ENCODE measurements at regions not wholly inside any gene's neighbourhood (a gene's known extent, or its start where the extent isn't known, plus 50 kb on each side); places are given as distances from the start of the nearest gene placed in this dataset.
A peak's percentile ranks its signal among the peaks of the same experiment; 100 is the strongest.

DNA sequence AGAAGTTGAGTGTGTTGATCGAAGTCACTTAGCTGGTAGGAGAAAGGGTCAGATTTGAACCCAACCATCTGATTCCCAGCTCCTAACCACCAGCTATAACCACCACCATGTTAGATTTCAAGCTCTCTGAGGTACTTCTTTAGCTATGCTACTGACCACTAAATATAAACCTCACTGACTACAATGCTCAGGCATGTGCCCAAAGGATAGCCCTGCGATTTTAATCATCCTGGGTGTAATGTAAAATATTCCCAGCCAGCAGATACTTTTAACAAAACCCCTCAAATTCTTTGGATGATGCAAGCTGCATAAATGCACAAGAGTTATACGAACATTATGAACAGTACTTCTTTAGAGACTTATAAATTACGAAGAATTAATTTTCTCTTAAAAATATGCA lies 115.2 kb upstream of the TSC22D2 start:
- FAIRE-seq: no peak
- POLR2A ChIA-PET: no interaction called here
- H3K4me1 ChIP-seq: no peaks in the 10 kb centered on the region
- no peak overlapping the region for H3K4me3 ChIP-seq
- no peak overlapping the region for H3K27ac ChIP-seq
- 83% methylated on average over 4 of the region's 4 CpGs for WGBS (ENCODE audit: missing lambda C conversion rate)
- TF ChIP-seq SREBF2 (IDR thresholded peaks at IDR 0.05) (no peak), ZSCAN20 (CRISPR knock-in tag; IDR thresholded peaks at IDR 0.05) (no peak), FOSL2 (IDR thresholded peaks at IDR 0.05) (no peak), FOSL2 (CRISPR knock-in tag; IDR thresholded peaks at IDR 0.05) (no peak), MYC (IDR thresholded peaks at IDR 0.05; ENCODE audit: borderline replicate concordance, low read length) (no peak), NR3C1 (IDR thresholded peaks at IDR 0.05) (no peak), BHLHE40 (IDR thresholded peaks at IDR 0.05; ENCODE audit: low read depth, low read length) (no peak), POLR2AphosphoS2 (conservative IDR thresholded peaks at IDR 0.05; ENCODE audit: low read length) (no peak), RARB (CRISPR knock-in tag; IDR thresholded peaks at IDR 0.05) (no peak), CHD4 (IDR thresholded peaks at IDR 0.05; ENCODE audit: borderline replicate concordance) (no peak)
- TF ChIP-seq, protein P1, sequence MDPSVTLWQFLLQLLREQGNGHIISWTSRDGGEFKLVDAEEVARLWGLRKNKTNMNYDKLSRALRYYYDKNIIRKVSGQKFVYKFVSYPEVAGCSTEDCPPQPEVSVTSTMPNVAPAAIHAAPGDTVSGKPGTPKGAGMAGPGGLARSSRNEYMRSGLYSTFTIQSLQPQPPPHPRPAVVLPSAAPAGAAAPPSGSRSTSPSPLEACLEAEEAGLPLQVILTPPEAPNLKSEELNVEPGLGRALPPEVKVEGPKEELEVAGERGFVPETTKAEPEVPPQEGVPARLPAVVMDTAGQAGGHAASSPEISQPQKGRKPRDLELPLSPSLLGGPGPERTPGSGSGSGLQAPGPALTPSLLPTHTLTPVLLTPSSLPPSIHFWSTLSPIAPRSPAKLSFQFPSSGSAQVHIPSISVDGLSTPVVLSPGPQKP (IDR thresholded peaks at IDR 0.05; ENCODE audit: low read depth, low read length): no peak
- TF ChIP-seq, protein P2, sequence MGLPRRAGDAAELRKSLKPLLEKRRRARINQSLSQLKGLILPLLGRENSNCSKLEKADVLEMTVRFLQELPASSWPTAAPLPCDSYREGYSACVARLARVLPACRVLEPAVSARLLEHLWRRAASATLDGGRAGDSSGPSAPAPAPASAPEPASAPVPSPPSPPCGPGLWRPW (IDR thresholded peaks at IDR 0.05): no peak
- TF ChIP-seq, protein P3, sequence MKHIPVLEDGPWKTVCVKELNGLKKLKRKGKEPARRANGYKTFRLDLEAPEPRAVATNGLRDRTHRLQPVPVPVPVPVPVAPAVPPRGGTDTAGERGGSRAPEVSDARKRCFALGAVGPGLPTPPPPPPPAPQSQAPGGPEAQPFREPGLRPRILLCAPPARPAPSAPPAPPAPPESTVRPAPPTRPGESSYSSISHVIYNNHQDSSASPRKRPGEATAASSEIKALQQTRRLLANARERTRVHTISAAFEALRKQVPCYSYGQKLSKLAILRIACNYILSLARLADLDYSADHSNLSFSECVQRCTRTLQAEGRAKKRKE (CRISPR knock-in tag; IDR thresholded peaks at IDR 0.05; ENCODE audit: low read depth): no peak
- DNase-seq (ENCODE audit: low read depth in 1 of 2, low spot score in 1 of 2): no peak
- H3K4me2 ChIP-seq: no peak overlapping the region
- H3K9me3 ChIP-seq: no peaks in the 10 kb centered on the region
- CTCF ChIA-PET: interaction anchor here (0.5 to 2.7 kb wide), 5 partner anchors 12 to 201 kb away, joined by 3 to 13 read pairs (median 4); partner anchors contain the start of gene TSC22D2
- no peak for ATAC-seq

DNA sequence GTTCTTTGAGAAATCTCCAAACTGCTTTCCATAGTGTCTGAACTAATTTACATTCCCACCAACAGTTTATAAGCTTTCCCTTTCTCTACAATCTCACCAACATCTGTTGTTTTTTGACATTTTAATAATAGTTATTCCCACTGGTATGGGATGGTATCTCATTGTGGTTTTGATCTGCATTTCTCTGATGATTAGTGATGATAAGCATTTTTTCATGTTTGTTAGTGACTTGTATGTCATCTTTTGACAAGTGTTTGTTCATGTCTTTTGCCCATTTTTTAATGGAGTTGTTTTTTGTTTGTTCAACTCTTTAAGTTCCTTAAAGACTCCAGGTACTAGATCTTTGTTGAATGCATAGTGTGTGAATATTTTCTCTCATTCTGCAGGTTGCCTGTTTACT lies 116.6 kb upstream of the TSC22D2 start:
- DNase-seq (ENCODE audit: low read depth in 1 of 2, low spot score in 1 of 2): no peak
- H3K9me3 ChIP-seq: no peaks in the 10 kb centered on the region
- POLR2A ChIA-PET: no interaction called here
- ATAC-seq: no peak
- FAIRE-seq: no peak
- H3K27ac ChIP-seq: no peak overlapping the region
- CTCF ChIA-PET: no interaction called here
- no peak overlapping the region for H3K4me2 ChIP-seq
- H3K4me1 ChIP-seq: no peaks in the 10 kb centered on the region
- H3K4me3 ChIP-seq: no peak overlapping the region
- TF ChIP-seq, protein P2 (IDR thresholded peaks at IDR 0.05): no peak
- TF ChIP-seq EHMT2 (IDR thresholded peaks at IDR 0.05; ENCODE audit: low read depth): no peak
- TF ChIP-seq, protein P4, sequence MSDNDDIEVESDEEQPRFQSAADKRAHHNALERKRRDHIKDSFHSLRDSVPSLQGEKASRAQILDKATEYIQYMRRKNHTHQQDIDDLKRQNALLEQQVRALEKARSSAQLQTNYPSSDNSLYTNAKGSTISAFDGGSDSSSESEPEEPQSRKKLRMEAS (IDR thresholded peaks at IDR 0.05): no peak

DNA sequence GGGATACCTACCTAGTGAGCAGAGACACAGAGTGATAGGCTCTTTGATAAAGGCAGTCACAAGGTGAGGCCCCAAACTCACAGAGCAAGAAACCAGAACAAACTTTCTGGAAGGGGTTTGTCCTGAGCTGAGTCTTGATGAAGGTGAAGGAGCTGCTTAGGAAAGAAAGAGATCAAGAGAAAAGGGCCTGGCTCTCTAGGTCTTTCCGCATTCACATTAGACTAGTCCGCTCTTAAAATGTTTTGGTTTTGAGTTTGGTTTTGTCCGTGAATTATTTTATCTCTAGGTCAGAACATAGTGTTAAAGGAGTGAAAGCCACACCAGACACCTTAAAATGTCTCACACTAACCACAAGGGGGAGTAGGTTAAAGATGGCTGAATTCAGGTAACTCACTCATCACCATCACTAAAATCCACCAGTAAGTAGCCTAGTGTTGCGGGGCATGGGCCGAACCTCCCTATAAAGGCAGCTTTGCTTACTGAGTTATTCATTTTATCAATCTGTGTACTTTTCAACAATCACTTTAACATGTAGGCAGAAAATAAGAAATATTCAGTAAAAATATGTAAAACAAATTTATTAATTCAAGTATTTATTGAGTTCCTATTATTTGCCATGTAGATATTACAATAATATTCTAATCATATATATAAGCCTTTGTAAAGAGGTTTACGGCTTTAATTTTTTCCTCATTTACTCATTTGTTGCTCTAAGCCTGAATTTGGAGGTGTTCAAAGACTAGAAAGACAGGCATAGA lies 121.5 kb upstream of the TSC22D2 start:
- Histone ChIP-seq H3K27ac (peak overlapping the region; percentile 17 to 42; a peak in 5 of 6 replicates), H3K4me2 (peak overlapping the region; percentile 17; the same call in 1 of the 3 replicates), H3K9me3 (no peaks in the 10 kb centered on the region), H3K4me3 (no peak overlapping the region), H3K4me1 (no peaks in the 10 kb centered on the region)
- ChIA-PET POLR2A (no interaction called here), CTCF (interaction anchor here (0.6 to 2.5 kb wide), 25 partner anchors 9 to 349 kb away, joined by 3 to 20 read pairs (median 5); partner anchors contain the start of gene TSC22D2)
- 39% methylated on average over 6 of the region's 6 CpGs for WGBS (ENCODE audit: missing lambda C conversion rate)
- FAIRE-seq (no peak), DNase-seq (ENCODE audit: low read depth in 1 of 2, low spot score in 1 of 2) (peak; percentile 47 to 75), ATAC-seq (peak; percentile 96; a peak in 5 of 6 replicates)
- TF ChIP-seq, protein P2 (IDR thresholded peaks at IDR 0.05): no peak
- TF ChIP-seq GATA3 (IDR thresholded peaks at IDR 0.05; ENCODE audit: borderline replicate concordance): no peak
- no peak for TF ChIP-seq MYC (IDR thresholded peaks at IDR 0.05; ENCODE audit: borderline replicate concordance, low read length)
- no peak for TF ChIP-seq NPAS2 (CRISPR knock-in tag; IDR thresholded peaks at IDR 0.05; ENCODE audit: borderline replicate concordance)
- no peak for TF ChIP-seq FOSB (CRISPR knock-in tag; IDR thresholded peaks at IDR 0.05)
- no peak for TF ChIP-seq HOXB13 (CRISPR knock-in tag; IDR thresholded peaks at IDR 0.05; ENCODE audit: low read depth)
- TF ChIP-seq CEBPB (IDR thresholded peaks at IDR 0.05): no peak
- TF ChIP-seq SMC3 (IDR thresholded peaks at IDR 0.05): peak; percentile 84
- no peak for TF ChIP-seq RFX5 (IDR thresholded peaks at IDR 0.05)
- TF ChIP-seq, protein P5, sequence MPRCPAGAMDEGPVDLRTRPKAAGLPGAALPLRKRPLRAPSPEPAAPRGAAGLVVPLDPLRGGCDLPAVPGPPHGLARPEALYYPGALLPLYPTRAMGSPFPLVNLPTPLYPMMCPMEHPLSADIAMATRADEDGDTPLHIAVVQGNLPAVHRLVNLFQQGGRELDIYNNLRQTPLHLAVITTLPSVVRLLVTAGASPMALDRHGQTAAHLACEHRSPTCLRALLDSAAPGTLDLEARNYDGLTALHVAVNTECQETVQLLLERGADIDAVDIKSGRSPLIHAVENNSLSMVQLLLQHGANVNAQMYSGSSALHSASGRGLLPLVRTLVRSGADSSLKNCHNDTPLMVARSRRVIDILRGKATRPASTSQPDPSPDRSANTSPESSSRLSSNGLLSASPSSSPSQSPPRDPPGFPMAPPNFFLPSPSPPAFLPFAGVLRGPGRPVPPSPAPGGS (IDR thresholded peaks at IDR 0.05): no peak
- TF ChIP-seq EHF (CRISPR knock-in tag; IDR thresholded peaks at IDR 0.05): no peak
- no peak for TF ChIP-seq HOXA7 (CRISPR knock-in tag; IDR thresholded peaks at IDR 0.05)
- no peak for TF ChIP-seq JUNB (IDR thresholded peaks at IDR 0.05)
- TF ChIP-seq KDM1A (IDR thresholded peaks at IDR 0.05; ENCODE audit: low read depth): no peak
- no peak for TF ChIP-seq KDM5A (IDR thresholded peaks at IDR 0.05)
- TF ChIP-seq POLR2A (IDR thresholded peaks at IDR 0.05; ENCODE audit: low read length): no peak
- TF ChIP-seq PHF8 (IDR thresholded peaks at IDR 0.05; ENCODE audit: borderline replicate concordance, low read depth): no peak
- no peak for TF ChIP-seq MAZ (IDR thresholded peaks at IDR 0.05; ENCODE audit: borderline replicate concordance, low read depth, low read length)
- TF ChIP-seq ZFP36 (IDR thresholded peaks at IDR 0.05; ENCODE audit: borderline replicate concordance, partially characterized antibody): no peak

Measured in A549 (cell line).